Endothelial cell of umbilical vein (primary cell): ENCODE measurements at regions not wholly inside any gene's neighbourhood (a gene's known extent, or its start where the extent isn't known, plus 50 kb on each side); places are given as distances from the start of the nearest gene placed in this dataset.

Source experiments
- BruUV-seq: library from RNA; stranded (reverse); fragments of 400-500 nt; replicated peaks from 2 replicates; lab custom pipeline; 2021; lab: Mats Ljungman, UMichigan
- CTCF ChIA-PET: fragments of 300-600, 350-600 bp; sonication (Branson Sonifier 250); formaldehyde crosslinking; loops from one replicate; lab custom pipeline; 2021; ENCODE audit warnings: antibody characterized with exemption, inconsistent platforms; lab: Charles Lee
- POLR2A ChIA-PET: fragments of 300-600, 350-600 bp; sonication (Branson Sonifier 250); formaldehyde crosslinking; loops from one replicate; lab custom pipeline; 2021; ENCODE audit warnings: antibody characterized with exemption, inconsistent platforms; lab: Charles Lee
- DNase-seq: peaks from one replicate; pipeline ENCODE4 v3.0.0-alpha.2; 2011; ENCODE audit warnings: low read depth, low spot score
- FAIRE-seq: peaks from 2 replicates; lab custom pipeline; 2011; peaks lifted over from hg19 to GRCh38; lab: Jason Lieb, UNC
- H2AFZ ChIP-seq: 2 replicates; pipeline ENCODE4 v1.6.0; 2012; ENCODE audit warnings: low read depth, low read length, control low read depth, inconsistent platforms
- H3K27ac ChIP-seq: 2 replicates; pipeline ENCODE4 v1.5.1; 2011; ENCODE audit warnings: low read depth, mild to moderate bottlenecking, control low read depth, low read length, moderate library complexity; ENCODE audit not compliant: insufficient read depth
- H3K27me3 ChIP-seq, 2 experiments: 2 replicates each; pipeline versions ENCODE4 v1.6.0 to v1.6.1; 2011; ENCODE audit warnings: low read length in 2 of 2, mixed read lengths in 1 of 2; ENCODE audit not compliant: control insufficient read depth in 2 of 2, insufficient read depth in 2 of 2
- H3K36me3 ChIP-seq, 2 experiments: 2 replicates in 1 of 2; 3 replicates in 1 of 2; pipeline ENCODE4 v1.5.1; 2011; ENCODE audit warnings: low read length in 2 of 2, mild to moderate bottlenecking in 1 of 2, moderate library complexity in 1 of 2; ENCODE audit not compliant: control insufficient read depth in 2 of 2, insufficient read depth in 2 of 2; ENCODE audit errors: extremely low read depth in 1 of 2
- H3K4me1 ChIP-seq: 3 replicates; pipeline ENCODE4 v1.5.1; 2011; ENCODE audit warnings: mild to moderate bottlenecking, low read length; ENCODE audit not compliant: control insufficient read depth, insufficient read depth; ENCODE audit errors: extremely low read depth
- H3K4me2 ChIP-seq: 2 replicates; pipeline ENCODE4 v1.6.1; 2011; ENCODE audit warnings: low read length, control low read depth, mixed read lengths; ENCODE audit not compliant: insufficient read depth
- H3K4me3 ChIP-seq, 3 experiments: fragments of 200-600 bp in 1 of 3; sonication (generic), shearing (Covaris generic) in 1 of 3; replicated peaks in 1 of 3; 2 replicates each; pipeline ENCODE4 v1.5.1; 2011 to 2016; ENCODE audit warnings: control low read depth in 3 of 3, low read length in 3 of 3, mild to moderate bottlenecking in 2 of 3, inconsistent platforms in 1 of 3, low read depth in 1 of 3, moderate library complexity in 1 of 3; ENCODE audit not compliant: insufficient read depth in 1 of 3
- H3K79me2 ChIP-seq: 2 replicates; pipeline ENCODE4 v1.6.0; 2012; ENCODE audit warnings: low read length, inconsistent platforms; ENCODE audit not compliant: control insufficient read depth, insufficient read depth
- H3K9ac ChIP-seq: replicated peaks from 2 replicates; pipeline ENCODE3; 2011; ENCODE audit warnings: low read length, control low read depth; ENCODE audit not compliant: insufficient read depth; ENCODE audit errors: extremely low read depth
- H3K9me1 ChIP-seq: replicated peaks from 3 replicates; pipeline ENCODE4 v1.6.0; 2011; ENCODE audit warnings: mild to moderate bottlenecking, low read length; ENCODE audit not compliant: control insufficient read depth, insufficient read depth; ENCODE audit errors: extremely low read depth
- H3K9me3 ChIP-seq: replicated peaks from 2 replicates; pipeline ENCODE4 v1.5.1; 2012; ENCODE audit warnings: low read length, inconsistent platforms; ENCODE audit not compliant: control insufficient read depth, insufficient read depth
- H4K20me1 ChIP-seq: replicated peaks from 2 replicates; pipeline ENCODE3; 2011; ENCODE audit warnings: mild to moderate bottlenecking, low read length; ENCODE audit not compliant: control insufficient read depth, insufficient read depth; ENCODE audit errors: extremely low read depth
- EZH2 ChIP-seq: IDR thresholded peaks from 2 replicates; pipeline ENCODE4 v1.6.1; 2012; ENCODE audit warnings: borderline replicate concordance, low read depth, mild to moderate bottlenecking, moderate library complexity, low read length, inconsistent platforms; ENCODE audit not compliant: severe bottlenecking
- FOS ChIP-seq: IDR thresholded peaks from 2 replicates; pipeline ENCODE4 v1.6.1; 2011; ENCODE audit warnings: mild to moderate bottlenecking, low read length, moderate library complexity, borderline replicate concordance; ENCODE audit not compliant: insufficient read depth
- GATA2 ChIP-seq: IDR thresholded peaks from 2 replicates; pipeline ENCODE4 v1.7.0; 2011; ENCODE audit warnings: low read depth, mild to moderate bottlenecking, moderate library complexity, mixed read lengths, low read length; ENCODE audit not compliant: insufficient read length, insufficient read depth
- JUN ChIP-seq: IDR thresholded peaks from 2 replicates; pipeline ENCODE4 v1.6.1; 2011; ENCODE audit warnings: borderline replicate concordance, low read depth; ENCODE audit not compliant: insufficient read length, insufficient read depth
- MYC ChIP-seq: IDR thresholded peaks from one replicate; pipeline ENCODE4 v1.6.1; 2011; ENCODE audit warnings: mild to moderate bottlenecking, low read depth, low read length
- POLR2A ChIP-seq: IDR thresholded peaks from 2 replicates; pipeline ENCODE4 v1.6.1; 2012; ENCODE audit warnings: low read depth, mild to moderate bottlenecking, control low read depth, low read length
- POLR2AphosphoS5 ChIP-seq: IDR thresholded peaks from 2 replicates; pipeline ENCODE4 v1.6.1; 2012; ENCODE audit warnings: low read depth, mild to moderate bottlenecking, control low read depth, low read length, moderate library complexity; ENCODE audit not compliant: insufficient read depth
- dilution Hi-C: fragments of 300-500 bp; cut with MboI; formaldehyde crosslinking; loops from one replicate; pipeline ENCODE4 v1.15.0; 2019; ENCODE audit warnings: low sequenced_read_pairs; ENCODE audit not compliant: extremely low pct_ligation_motif_present
- intact Hi-C: fragments of 100-400 bp; cut with micrococcal nuclease; formaldehyde crosslinking; loops from one replicate; pipeline ENCODE4 v1.10.0; 2022
- TF ChIP-seq, protein P1 (sequence below): IDR thresholded peaks from 2 replicates; pipeline ENCODE4 v1.6.1; 2011; ENCODE audit not compliant: insufficient read depth, insufficient read length
- TF ChIP-seq, protein P2 (sequence below), 2 donors: IDR thresholded peaks; 1 replicate in 1 of 2; 2 replicates in 1 of 2; pipeline ENCODE4 v1.5.1; 2011; ENCODE audit warnings: low read length in 2 of 2, mild to moderate bottlenecking in 2 of 2, moderate library complexity in 2 of 2, control low read depth in 1 of 2, inconsistent platforms in 1 of 2, low read depth in 1 of 2; ENCODE audit not compliant: insufficient read depth in 1 of 2; ENCODE audit errors: extremely low read depth in 1 of 2

GRCh38 chr3:13186435-13186815, 113.2 kb upstream of the IQSEC1 start:
- H3K4me1 ChIP-seq = no peaks in the 10 kb centered on the region
- TF ChIP-seq FOS (no peak), MYC (no peak), EZH2 (no peak), GATA2 (no peak), POLR2AphosphoS5 (no peak), JUN (no peak), POLR2A (no peak)
- TF ChIP-seq, protein P1, sequence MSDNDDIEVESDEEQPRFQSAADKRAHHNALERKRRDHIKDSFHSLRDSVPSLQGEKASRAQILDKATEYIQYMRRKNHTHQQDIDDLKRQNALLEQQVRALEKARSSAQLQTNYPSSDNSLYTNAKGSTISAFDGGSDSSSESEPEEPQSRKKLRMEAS = no peak
- TF ChIP-seq, protein P2, sequence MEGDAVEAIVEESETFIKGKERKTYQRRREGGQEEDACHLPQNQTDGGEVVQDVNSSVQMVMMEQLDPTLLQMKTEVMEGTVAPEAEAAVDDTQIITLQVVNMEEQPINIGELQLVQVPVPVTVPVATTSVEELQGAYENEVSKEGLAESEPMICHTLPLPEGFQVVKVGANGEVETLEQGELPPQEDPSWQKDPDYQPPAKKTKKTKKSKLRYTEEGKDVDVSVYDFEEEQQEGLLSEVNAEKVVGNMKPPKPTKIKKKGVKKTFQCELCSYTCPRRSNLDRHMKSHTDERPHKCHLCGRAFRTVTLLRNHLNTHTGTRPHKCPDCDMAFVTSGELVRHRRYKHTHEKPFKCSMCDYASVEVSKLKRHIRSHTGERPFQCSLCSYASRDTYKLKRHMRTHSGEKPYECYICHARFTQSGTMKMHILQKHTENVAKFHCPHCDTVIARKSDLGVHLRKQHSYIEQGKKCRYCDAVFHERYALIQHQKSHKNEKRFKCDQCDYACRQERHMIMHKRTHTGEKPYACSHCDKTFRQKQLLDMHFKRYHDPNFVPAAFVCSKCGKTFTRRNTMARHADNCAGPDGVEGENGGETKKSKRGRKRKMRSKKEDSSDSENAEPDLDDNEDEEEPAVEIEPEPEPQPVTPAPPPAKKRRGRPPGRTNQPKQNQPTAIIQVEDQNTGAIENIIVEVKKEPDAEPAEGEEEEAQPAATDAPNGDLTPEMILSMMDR (IDR thresholded peaks at IDR 0.05; ENCODE audit: extremely low read depth in 1 of 2, insufficient read depth in 1 of 2, low read depth in 1 of 2, low read length in 2 of 2) = no peak
- no peaks in the 10 kb centered on the region for H3K36me3 ChIP-seq
- no peak overlapping the region for H3K4me2 ChIP-seq
- ChIA-PET POLR2A (no interaction called here), CTCF (no interaction called here)
- intact Hi-C loops (no loop called here), dilution Hi-C loops (no loop called here)
- H3K9me1 ChIP-seq = no peaks in the 10 kb centered on the region
- H3K27me3 ChIP-seq = no peaks in the 10 kb centered on the region
- no peak overlapping the region for H3K4me3 ChIP-seq
- no peak overlapping the region for H3K9ac ChIP-seq
- H3K79me2 ChIP-seq = no peaks in the 10 kb centered on the region
- H3K9me3 ChIP-seq = no peaks in the 10 kb centered on the region
- no peak overlapping the region for H3K27ac ChIP-seq
- H4K20me1 ChIP-seq = no peaks in the 10 kb centered on the region
- DNase-seq (no peak), FAIRE-seq (no peak)
- no TSS peak for BruUV-seq
- H2AFZ ChIP-seq = no peak overlapping the region
